ENCODE measurements at regions not wholly inside any gene's neighbourhood (a gene's known extent, or its start where the extent isn't known, plus 50 kb on each side); places are given as distances from the start of the nearest gene placed in this dataset.

DNA sequence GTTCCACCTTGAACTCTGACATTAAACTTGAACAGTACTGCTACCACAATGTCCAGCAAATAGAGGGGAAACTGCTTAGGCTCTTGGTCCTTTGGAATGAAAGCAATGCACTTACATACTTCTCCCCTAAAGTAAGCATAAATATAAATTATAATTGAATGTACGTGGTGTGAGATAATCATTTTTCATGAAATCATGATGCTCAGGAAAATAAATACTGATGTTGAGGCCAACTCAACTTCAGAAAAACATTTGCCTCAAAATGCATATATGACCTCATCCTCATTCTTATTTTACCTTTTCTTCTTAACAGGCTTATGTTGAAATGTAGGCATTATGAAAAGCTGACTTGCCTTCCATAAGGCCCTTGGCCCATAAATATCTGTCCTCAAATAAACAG is 166.3 kb downstream of the KDR start:
- no peaks in the 10 kb centered on the region for H4K20me1 ChIP-seq (ENCODE audit: control insufficient read depth, insufficient read depth, insufficient read length)
- no peak overlapping the region for H3K18ac ChIP-seq (ENCODE audit: insufficient read length, low read depth, low read length)
- no peak overlapping the region for H2AK5ac ChIP-seq (ENCODE audit: insufficient read length, low read length)
- H3K56ac ChIP-seq (ENCODE audit: insufficient read length, low read depth, low read length), result no peak overlapping the region
- Mint-ChIP-seq H3K4me1 (no peaks in the 10 kb centered on the region), H3K4me3 (no peak overlapping the region), H3K9me3 (no peaks in the 10 kb centered on the region), H3K36me3 (ENCODE audit: insufficient read depth in 1 of 3, low read depth in 3 of 3) (no peaks in the 10 kb centered on the region), H3K27ac (no peak overlapping the region), H3K27me3 (ENCODE audit: low read depth) (no peaks in the 10 kb centered on the region; the same call in 1 of the 2 replicates)
- H3K4me1 ChIP-seq (ENCODE audit: insufficient read depth, low read length), result no peaks in the 10 kb centered on the region
- H4K8ac ChIP-seq (replicated peaks; ENCODE audit: insufficient read length, low read depth, low read length), result no peak overlapping the region
- no peak overlapping the region for H2BK120ac ChIP-seq (ENCODE audit: low read depth, low read length, poor library complexity, severe bottlenecking)
- H2BK5ac ChIP-seq (ENCODE audit: insufficient read length, low read length), result no peak overlapping the region
- no peak for DNase-seq
- no peak overlapping the region for H2BK20ac ChIP-seq (ENCODE audit: low read depth, low read length, poor library complexity, severe bottlenecking)
- H2BK15ac ChIP-seq (ENCODE audit: low read depth, low read length), result no peak overlapping the region
- no peak overlapping the region for H3T11ph ChIP-seq (ENCODE audit: low read length)
- no peak overlapping the region for H2BK12ac ChIP-seq (ENCODE audit: insufficient read length, low read depth, low read length)
- TF ChIP-seq, protein P1, sequence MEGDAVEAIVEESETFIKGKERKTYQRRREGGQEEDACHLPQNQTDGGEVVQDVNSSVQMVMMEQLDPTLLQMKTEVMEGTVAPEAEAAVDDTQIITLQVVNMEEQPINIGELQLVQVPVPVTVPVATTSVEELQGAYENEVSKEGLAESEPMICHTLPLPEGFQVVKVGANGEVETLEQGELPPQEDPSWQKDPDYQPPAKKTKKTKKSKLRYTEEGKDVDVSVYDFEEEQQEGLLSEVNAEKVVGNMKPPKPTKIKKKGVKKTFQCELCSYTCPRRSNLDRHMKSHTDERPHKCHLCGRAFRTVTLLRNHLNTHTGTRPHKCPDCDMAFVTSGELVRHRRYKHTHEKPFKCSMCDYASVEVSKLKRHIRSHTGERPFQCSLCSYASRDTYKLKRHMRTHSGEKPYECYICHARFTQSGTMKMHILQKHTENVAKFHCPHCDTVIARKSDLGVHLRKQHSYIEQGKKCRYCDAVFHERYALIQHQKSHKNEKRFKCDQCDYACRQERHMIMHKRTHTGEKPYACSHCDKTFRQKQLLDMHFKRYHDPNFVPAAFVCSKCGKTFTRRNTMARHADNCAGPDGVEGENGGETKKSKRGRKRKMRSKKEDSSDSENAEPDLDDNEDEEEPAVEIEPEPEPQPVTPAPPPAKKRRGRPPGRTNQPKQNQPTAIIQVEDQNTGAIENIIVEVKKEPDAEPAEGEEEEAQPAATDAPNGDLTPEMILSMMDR (conservative IDR thresholded peaks at IDR 0.05), result no peak
- no peak overlapping the region for H3K27ac ChIP-seq (ENCODE audit: insufficient read length, low read depth, low read length)
- no peak overlapping the region for H3K4ac ChIP-seq (ENCODE audit: low read depth, low read length)
- H2AFZ ChIP-seq (ENCODE audit: low read length), result no peak overlapping the region
- no peak overlapping the region for H3K14ac ChIP-seq (ENCODE audit: insufficient read depth, low read length)
- no peaks in the 10 kb centered on the region for H3K79me2 ChIP-seq (ENCODE audit: insufficient read depth, low read length)
- H4K91ac ChIP-seq (ENCODE audit: insufficient read length, low read depth, low read length), result no peak overlapping the region
- no CpG with 5 or more reads among the region's 1 CpG for WGBS (ENCODE audit: extremely low coverage, insufficient read length, low lambda C conversion rate)
- no peaks in the 10 kb centered on the region for H3K9me3 ChIP-seq (ENCODE audit: control insufficient read depth, low read depth, low read length)
- H3K27me3 ChIP-seq (ENCODE audit: insufficient read depth, low read length), result no peaks in the 10 kb centered on the region; the same call in 1 of the 2 replicates
- no peaks in the 10 kb centered on the region for H3K79me1 ChIP-seq (ENCODE audit: insufficient read depth, low read depth, low read length, poor library complexity, severe bottlenecking)
- H3K23ac ChIP-seq (ENCODE audit: insufficient read length, low read depth, low read length), result no peak overlapping the region
- H3K9ac ChIP-seq (ENCODE audit: extremely low read depth, insufficient read length, low read length), result no peak overlapping the region
- no peak overlapping the region for H3K4me2 ChIP-seq (ENCODE audit: insufficient read depth, insufficient read length, low read length)
- H3K23me2 ChIP-seq (ENCODE audit: insufficient read length, low read depth, low read length, poor library complexity, severe bottlenecking), result no peaks in the 10 kb centered on the region
- H4K5ac ChIP-seq (ENCODE audit: insufficient read length, low read depth, low read length), result no peak overlapping the region
